Amygdala (tissue), 56 donors: ENCODE measurements at regions not wholly inside any gene's neighbourhood (a gene's known extent, or its start where the extent isn't known, plus 50 kb on each side); places are given as distances from the start of the nearest gene placed in this dataset.

Experiments used
- DNase-seq, 56 donors: peaks; one replicate each; lab custom pipeline; 2025; lab: John Stamatoyannopoulos, UW

DNA sequence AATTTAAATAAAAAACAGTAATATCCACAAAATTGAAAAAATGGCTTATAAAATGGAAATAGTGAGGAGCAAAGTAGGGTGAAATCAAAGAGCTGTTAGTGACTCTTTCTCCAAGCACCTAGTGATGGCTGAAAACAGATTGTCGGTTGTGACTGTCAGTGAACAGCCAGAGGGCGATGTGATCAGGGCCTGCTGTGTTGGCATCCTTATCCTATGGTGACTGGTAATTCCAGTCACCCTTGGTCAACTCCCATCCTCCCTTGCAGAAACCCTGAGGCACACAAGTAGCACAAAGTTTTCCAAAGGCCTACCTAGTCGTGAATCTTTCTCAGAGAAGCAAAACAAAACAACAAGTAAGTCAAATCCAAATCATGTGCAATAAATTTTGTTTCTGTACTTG lies 599.8 kb upstream of the CXADR start:
- no peak for DNase-seq

DNA sequence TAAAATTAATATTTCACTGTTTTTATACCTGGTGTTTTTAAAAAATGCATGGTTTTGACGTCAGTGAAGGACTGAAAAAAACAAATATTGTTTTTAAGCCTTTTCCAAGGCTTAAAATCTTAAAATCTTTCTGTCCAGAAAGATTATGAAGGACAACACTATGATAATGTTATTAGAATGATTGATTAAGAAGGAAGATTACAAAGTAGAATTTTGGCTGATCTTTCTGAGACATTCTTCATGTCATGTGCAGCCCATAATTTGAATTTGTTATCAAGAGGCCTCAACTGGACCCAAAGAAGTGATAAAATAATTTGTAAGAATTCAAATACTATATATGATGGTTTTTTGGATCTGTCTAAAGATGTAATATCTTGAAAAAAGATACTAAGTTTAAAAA lies 584.4 kb upstream of the CXADR start:
- no peak for DNase-seq

DNA sequence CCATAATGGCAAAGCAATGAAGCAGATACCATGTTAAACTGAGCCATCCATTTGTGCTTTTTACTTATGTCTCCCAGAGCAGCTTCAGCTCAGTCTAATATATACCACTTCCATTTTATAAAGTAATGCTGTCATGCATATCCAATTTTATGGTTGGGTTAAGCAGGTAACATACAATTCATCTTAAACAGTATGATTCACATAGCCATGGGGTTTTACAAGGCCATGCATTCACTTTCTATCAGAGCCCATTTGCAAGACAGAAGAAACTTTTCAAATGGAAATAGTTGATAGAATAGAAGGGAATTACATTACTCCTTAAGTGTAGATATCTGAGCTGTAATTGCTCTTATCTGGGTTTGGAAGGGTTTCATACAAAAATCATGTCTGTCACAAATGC lies 580.5 kb upstream of the CXADR start:
- no peak for DNase-seq

DNA sequence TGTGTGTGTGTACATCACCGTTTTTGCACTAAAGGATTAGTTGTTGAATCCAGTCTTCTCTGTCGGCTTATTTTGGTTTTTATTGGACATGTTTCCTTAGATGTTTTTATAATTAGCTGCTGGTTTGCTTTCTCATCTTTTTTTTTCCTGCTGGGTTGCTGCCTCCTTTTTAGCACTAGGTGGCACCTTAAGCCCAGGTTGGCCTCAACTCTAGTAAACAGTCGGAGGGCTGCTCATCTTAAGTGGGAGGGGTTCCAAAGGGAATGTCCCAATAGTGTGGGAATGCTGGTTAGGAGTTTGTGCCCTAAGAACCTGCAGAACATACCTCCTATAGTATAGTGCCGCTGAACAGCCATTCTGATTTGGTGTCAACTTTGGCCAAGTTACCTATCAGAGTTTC lies 570.1 kb upstream of the CXADR start:
- no peak for DNase-seq

DNA sequence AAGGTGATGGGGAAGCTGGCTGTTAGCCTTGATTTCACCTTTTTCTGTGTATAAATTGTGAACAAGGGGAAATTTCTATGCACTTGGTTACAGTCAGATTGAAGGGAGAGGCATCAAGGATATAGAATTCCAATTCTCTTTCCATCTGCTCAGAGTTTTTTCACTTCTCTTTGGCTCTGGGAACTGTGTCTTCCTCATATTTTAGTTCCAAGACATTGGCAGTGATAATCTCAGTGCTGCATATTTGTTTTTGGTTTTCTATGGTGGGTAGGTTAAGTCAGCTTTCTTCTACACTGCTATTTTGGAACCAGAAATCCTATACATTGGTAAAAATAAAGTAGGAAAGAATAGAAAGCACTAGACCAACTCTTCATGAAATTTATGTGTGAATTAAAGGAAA lies 569.6 kb upstream of the CXADR start:
- DNase-seq: no peak

DNA sequence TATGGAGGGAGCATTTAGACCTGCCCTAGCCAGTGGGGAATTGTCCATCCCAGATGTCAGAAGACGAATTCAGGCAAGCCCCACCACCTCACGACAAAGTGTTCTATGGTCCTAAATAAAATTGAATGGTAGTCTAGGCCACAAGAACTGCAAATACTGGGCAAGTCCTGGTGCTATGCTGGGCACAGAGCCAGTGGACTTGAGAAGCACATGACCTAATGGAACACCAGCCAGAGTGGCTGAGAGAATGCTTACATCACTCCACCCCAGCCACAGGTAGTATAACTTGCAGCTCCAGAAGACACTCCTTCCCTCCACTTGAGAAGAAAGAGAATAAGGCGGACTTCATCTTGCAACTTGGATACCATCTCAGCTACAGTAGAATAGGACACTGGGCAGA lies 567.3 kb upstream of the CXADR start:
- no peak for DNase-seq

DNA sequence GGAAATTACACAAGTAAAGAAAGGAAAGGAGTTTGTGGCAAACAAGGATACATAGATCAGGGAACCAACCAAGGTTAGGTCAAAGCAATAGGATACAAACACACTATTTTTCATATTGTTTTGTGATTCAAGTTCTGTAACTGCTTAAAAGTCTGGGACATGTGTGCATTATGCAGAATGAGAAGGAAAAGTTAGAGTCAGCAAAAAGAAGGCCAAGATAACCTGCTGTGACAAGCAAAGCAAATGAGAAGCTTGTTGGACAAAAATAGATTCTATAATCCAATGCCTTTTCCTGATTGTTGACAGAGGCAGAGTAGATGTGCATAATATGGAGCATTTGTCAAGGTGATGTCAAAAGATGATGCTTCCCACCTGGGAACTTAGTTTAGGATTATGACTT lies 556.0 kb upstream of the CXADR start:
- DNase-seq: no peak

DNA sequence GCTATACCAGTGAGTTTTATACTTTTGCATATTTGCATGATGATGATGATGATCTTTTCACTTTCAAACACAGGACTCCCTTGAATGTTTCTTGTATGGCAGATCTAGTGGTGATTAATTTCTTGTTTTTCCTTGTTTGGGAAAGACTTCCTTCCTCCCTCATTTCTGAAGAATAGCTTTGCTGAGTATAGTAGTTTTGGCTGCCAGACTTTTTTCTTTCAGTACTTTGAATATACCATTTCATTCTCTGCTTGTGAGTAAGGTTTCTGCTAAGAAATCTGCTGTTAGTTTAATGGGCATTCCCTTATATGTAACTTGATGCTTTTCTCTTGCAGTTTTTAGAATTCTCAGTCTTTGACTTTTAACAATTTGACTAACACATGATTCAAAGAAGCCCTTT lies 547.4 kb upstream of the CXADR start:
- no peak for DNase-seq

DNA sequence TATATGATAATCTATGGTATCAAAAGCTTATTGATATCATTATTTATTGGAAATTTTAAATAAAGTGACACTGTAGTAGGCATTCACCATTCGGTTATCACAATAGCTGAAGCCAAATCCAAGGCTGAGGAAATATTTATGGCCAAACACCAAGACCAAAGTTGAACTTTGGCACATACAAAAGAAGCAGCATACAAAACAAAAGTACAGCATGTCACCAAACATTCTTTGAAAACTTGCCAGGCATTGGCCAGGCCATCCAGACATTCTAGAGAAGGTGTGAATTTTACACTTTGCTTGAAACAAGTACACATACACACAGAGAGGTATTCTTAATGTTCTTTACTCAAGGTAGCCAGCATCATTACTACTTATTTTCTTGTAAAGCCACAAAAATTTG lies 544.4 kb upstream of the CXADR start:
- DNase-seq: no peak

DNA sequence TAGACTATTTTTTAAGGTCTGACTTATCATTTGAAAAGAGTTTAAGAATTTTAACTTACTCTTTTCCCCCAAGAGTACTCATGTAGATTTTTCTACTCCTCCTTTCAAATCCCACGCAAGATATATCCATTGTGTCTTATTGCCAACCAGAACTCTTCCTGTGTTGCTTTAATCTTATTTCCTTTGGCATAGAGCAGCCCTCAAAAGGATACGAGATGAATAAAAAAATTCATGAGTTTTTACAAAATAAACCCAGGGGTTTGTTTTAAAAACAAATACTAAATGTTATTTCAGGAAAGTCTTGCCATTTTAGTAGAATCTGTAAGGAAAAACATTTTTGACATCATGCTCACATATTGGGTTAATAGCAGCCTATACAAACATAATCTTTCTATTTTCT lies 543.2 kb upstream of the CXADR start:
- no peak for DNase-seq

DNA sequence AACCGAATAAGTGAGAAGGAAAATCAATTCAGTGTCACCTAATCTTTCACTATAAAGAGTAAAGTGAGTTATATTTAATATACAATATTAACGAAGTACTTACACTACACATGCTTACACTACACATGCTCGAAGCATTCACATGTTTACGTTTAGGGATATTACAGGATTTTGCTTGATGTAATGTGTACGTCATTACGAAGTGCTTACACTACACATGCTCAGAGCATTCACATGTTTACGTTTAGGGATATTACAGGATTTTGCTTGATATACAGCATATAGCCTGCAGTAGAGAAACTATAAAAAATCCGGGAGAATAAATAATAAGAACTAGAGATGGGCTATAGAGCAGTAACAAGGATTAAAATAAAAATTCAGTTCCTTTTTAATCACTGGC lies 538.8 kb upstream of the CXADR start:
- no peak for DNase-seq

DNA sequence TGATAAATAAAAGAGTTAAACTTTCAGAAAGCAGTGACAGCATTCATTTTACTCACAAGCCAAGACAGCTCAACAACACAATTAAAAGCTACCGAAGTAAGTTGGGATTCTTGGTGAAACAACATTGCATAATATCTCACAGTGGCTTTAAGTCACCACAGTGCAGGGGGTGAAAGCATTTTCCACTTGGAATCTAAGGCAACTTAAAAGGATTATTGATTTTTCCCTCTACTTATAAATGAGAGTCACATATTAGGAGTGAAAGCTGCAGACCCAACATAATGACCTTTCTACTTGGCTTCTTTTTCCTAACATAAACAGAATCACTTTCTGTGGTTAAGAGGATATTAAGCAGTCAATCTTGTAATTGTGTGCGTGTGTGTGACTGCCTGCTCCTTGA lies 536.6 kb upstream of the CXADR start:
- no peak for DNase-seq

DNA sequence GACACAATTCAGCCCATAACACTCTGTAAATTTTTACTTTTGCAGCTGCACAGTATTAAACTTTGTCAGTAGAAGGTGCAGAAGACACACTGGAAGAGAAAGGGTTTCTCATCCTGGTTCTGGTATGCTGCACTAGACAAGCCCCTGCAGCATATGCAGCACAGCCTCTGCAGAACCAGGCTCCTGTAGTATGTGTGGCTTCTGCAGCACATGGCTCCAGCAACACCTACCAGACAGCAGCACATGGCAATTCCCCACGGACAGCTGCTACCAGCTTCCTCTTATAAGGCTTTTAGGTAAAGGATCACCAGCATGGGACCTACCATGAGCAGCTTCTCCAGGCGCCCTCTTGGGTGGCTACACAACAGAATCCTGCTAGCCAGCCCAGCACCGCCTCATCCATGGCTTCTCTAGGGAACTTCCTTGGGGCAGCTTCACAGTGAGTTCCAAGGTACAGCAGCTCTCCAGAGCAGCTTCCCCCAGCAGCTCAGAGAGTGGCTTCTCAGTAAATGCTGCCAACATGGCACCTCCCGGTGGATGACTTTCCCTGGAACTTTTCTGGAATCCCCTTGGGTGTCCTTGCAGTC lies 534.4 kb upstream of the CXADR start:
- no peak for DNase-seq

DNA sequence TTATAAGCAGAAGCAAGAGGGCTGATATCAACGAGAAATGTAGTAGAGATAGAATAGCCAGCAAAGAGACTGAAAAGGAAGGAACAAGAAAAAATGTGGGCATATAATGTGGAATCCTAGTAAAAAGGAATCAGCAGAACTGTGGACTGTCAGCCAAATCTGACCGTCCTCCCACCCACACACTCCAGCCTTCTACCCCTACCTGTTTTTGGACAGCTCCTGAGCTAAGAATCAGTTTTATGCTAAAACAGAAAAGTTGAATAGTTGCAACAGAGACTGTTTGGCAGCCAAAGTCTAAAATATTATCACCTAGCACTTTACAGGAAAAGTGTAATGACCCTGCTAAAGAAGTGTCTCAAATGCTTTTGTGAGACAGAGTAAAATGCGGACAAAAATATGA lies 533.3 kb upstream of the CXADR start:
- no peak for DNase-seq

DNA sequence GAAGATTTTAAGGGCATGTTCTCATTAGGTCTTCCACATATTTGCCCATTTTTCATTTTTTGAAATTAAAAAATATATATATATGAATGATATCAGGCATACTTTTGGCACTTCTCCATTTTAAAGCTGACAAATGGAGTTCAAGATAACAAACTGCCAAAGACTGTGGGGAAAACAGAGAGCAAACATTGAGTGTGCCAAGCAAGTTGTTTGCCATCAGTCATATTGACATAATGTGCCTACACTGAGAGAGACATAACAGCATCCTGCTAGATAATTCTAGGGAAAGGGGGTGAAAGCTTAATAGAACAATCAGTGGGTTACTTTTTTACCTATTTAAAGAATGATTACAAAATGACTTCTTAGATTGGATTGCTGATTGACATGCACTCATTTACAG lies 529.4 kb upstream of the CXADR start:
- DNase-seq: no peak

DNA sequence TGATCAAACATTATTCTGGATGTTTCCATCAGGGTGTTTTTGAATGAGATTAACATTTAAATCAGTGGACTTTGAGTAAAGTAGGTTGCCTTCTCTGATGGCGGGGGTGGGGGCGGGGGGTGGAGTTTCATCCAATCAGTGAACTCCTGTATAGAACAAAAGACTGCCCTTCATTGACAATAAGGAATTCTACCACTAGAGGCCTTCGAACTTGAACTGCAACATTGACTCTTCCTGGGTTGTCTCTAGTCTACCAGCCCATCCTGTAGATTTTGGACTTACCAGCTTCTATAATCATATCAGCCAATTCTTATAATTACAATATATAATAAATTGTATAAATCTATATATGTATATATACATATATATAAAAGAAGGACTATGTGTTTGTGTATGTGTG lies 520.4 kb upstream of the CXADR start:
- DNase-seq: no peak

DNA sequence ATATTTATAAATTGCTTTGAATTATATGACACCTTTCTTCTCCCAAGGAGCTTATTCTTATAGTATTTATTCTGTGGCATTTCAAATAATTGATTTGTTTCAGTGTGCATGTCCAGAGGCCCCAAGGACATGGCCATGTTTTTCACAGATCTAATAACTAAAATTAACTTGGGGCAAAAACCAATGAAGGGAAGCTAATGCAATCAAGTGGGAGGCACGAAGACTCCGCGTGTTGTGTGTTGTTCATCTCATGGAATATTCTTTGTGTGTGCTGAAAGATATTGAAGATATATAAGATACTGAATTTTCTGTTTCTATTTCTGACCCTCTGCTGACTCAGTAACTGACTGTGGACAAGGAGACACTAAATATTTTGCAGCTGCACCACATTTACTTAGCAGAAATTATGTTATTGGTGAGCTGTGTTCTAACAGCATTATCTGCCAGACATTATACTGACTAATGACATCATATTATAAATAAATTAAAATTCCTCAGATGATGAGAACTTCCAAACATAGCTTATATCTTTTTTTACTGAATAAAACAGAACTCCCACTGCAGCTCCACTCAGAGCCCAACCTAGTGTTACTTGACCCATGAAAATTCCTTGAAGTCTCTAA lies 519.3 kb upstream of the CXADR start:
- no peak for DNase-seq

DNA sequence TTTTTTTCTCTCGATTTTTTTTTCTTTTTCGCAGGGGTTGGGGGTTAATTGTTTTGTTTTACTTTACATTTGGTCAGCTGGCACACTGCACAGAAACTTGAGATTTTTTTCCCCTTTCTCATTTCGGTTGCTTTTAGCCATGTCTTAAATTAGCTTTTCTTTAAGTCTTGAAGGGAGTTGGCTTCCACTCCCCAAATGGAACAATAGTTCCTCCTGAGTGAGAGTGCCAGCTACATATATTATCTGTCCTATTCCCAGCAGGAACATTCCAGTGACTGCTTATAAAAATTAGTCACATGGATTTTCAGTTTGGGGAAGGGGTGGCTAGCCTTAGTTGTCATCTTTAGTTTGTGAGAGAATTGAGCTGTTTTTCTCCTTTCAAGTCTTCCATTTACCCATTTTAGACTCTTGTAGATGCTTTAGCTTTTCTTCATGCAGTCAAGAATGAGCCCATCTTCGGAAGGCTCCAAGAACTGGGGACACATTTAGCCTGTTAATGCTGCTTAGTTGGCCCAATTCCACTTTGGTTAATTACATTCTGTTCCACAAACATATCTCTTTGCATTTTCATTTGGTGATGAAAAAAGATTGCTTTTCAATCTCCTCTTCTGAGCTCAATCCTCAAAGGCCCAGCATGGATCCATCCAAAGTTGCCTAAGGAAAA lies 510.1 kb upstream of the CXADR start:
- DNase-seq: no peak

DNA sequence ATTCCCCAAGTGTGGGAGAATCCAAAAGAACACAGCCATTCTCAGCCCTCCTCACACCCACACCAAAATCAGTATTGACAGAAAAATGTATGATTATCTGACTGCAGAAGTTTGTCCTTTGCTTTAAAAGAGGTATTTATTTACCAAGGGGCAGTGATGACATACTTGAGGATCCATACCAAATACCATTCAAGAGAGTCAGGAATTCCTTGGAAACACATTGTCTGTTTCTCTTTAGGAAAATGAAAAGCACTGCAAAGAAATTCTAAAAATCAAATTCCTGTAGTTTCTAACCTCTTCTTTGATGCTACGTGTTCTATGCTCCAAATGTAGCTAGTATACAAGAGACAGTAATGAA lies 509.6 kb upstream of the CXADR start:
- no peak for DNase-seq

DNA sequence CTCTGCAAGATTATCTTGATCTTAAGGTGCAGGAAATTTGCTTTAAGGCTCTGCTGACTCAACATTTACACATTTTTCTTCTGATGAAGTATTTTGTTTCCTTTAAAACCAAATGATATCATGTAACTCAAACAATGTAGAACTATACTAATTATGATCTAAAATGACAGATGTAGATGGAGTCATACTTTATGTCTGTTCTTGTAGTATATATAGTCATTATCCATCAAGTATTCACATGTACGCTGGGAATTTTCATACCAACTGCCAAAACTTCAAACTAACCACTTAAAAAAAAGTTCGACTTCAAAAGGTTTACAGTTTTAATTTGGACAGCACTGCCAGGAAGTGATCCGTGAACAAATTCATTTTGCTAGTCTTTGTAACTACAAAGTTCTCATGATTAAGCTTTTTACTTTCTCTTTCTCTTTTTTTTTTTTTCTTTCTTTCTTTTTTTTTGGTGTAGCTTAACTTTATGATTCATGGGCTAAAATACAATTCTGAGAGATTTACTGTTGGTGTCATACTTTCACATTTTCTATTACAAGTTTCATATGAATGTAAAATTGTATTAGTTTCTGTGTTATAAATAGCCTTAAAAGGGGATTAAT lies 509.0 kb upstream of the CXADR start:
- no peak for DNase-seq

DNA sequence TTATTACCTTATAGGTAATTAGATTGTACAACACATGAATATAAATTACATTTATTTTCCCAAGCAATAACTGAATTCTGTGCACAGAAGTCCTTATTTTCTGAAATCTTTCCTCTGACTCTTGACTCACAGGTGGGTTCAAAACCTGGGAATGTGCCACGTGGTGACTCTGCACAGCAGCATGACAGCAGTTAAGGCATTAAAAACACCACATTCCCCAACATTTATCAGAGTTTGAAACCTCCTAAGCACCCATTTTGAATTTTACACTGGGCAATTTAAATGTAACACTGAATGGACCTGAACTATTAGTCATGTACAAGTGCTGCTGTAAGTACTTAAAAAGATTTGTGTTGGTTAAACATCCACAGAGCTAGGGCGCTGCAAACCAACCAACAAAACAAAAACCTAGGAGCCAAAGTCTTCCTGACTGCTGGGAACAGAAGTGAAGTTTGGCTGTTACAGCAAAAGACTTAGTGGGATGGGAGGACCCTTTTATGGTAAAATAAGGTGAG lies 480.6 kb upstream of the CXADR start:
- no peak for DNase-seq

DNA sequence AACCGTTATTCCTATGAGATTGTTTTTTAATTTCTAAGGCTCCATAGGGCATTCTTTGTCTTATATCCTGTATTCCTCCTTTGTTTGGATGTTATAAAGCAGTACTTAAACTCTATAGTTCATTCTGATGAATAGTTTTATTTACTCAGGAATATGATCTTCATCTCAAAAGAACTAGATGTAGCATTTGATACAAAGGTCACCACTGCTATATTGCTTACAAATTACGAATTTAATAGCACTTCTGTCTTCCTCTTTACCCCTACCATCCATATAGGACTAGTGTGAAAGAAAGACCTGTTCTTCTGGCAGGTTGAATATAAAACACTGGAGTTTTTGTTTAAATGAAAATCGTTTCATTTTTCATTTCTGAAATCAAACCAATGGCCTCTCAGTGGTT lies 468.1 kb upstream of the CXADR start:
- DNase-seq: no peak
